GM19099 (cell line): ENCODE measurements at regions not wholly inside any gene's neighbourhood (a gene's known extent, or its start where the extent isn't known, plus 50 kb on each side); places are given as distances from the start of the nearest gene placed in this dataset.

Experiments used
- POLR2A ChIP-seq: IDR thresholded peaks from 3 replicates; pipeline ENCODE4 v1.6.1; 2011; ENCODE audit warnings: low read depth; ENCODE audit not compliant: insufficient read length; ENCODE audit errors: extremely low read depth

DNA sequence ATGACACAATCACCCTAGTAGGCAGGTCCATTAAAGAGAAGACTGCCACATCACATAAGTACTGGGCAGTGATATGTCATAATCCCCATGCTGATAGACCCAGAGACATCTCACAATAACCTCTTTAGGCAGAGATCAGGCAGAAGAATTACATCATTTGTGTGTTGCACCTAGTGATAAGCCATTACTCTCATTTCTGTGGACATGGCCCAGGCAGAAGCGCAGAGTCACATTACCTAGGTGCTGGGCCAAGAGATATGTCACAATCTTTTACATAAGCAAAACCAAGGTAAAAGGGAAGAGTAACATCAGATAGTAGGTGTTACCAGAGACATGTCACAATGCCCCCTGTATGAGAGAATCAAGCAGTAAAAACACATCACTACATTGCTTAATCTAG, 71.9 kb downstream of the ZNF726 start:
- no peak for TF ChIP-seq POLR2A

DNA sequence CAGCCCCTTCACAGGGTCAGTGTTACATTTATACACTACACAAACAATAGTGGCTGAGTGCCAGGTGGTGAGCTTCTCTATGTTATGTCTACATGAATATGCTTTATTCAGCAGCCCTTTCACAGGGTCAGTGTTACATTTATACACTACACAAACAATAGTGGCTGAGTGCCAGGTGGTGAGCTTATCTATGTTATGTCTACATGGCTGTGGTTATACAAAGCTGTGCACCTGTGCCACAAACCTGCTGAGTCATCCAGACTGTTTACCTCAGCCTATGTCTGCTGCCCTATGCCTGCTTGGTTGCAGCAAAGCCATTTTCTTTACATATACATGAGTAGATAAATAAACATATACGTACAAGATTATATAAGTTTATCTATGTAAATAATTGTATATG, 76.5 kb downstream of the ZNF726 start:
- TF ChIP-seq POLR2A, result no peak

DNA sequence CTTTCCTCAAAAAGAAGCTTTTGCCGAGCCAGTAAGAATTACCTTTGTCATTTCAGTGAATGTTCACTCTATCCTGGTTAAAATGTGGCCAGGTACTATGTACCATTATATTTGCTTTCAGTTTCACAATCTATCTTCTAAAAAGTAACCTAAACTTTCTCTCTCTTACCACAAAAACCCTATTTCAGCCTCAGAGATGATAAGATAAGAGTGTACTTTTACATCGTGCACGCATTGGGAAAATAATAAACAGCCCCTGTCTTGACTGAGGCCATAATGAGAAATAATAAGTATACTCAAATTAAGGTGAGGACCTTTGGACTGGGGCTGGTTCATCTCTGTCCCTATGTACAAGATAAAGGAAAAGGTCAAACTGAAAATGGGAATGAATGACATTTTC, 77.7 kb downstream of the ZNF726 start:
- no peak for TF ChIP-seq POLR2A

DNA sequence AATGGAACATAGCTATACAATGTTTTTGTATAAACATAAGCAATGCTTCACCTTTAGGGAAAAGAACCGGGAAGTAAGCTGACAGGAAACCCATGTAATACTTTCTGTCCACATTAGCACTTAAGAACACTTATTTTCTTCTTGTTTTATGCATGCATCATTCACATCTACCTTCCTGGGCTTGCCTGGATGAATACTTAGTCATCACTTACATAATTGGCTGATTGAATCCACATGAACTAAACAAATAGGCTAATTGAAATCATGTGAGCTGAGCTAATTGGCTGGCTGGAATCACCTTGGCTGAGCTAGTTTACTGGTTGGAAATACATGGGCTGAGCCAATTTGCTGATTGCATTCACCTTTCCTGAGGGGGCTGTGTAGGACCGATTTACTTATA, 78.8 kb downstream of the ZNF726 start:
- TF ChIP-seq POLR2A, result no peak

DNA sequence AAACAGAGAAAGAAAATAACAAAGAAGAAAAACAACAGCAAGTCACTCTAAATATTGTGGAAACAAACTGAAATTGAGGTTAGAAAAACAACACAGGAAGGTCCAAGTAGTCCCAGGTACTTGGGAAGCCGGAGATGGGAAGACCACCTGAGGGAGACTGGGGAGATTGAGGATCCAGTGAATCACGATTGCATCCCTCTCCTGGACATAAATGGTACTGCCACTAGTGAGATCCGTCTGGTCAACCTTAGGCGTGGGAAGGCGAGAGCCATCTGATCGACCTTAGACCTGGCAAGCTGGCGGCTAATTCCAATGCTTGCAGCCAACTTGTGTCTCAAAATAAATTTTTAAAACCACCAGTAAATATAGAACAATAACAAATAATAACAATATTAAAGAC, 81.9 kb downstream of the ZNF726 start:
- no peak for TF ChIP-seq POLR2A

GRCh38 chr19:23998568-23998967, 83.9 kb downstream of the ZNF726 start:
- TF ChIP-seq POLR2A, result no peak

- TF ChIP-seq POLR2A, result no peak
Measured at GRCh38 chr19:23999821-24000610, 85.3 kb downstream of the ZNF726 start.

GRCh38 chr19:24000656-24001055, 86.0 kb downstream of the ZNF726 start:
- TF ChIP-seq POLR2A, result no peak

DNA sequence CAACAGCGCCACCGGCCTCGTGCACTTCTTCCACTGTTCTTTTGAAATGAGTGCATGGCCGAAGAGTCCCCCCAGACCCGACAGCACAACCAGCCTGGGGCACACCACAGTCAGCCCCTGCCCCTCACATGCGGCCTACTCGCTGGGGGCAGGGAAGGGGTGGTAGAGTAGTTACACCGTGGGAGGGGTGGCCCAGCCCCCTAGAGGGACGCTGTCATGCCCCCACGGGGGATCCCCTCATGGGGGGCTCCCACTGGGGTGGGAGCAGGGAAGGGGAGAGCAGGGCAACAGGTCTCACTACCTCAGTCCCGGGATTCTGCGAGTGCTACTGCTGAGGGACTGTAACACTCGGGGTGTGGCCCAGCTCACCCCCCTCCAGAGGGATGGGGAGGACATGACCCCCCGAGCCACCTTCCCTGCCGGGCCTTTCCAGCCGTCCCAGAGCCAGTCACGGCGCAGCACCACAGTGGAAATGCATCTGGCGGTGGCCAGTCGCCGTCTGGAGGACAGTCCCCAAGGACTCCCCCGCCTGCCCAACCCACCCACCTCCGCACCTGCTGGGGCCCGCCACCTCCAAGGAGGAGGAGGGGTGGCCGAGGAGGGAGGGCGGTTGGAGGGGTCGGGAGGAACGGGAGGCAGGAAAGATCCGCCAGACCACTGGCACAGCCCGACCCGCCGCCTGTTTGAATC, 84.6 kb upstream of the ZNF254 start:
- TF ChIP-seq POLR2A, result no peak

GRCh38 chr19:24003537-24003936, 83.5 kb upstream of the ZNF254 start:
- TF ChIP-seq POLR2A, result no peak

- TF ChIP-seq POLR2A, result no peak
Measured at GRCh38 chr19:24004166-24004565, 82.8 kb upstream of the ZNF254 start.

- TF ChIP-seq POLR2A, result no peak
Measured at GRCh38 chr19:24029941-24030636, 56.9 kb upstream of the ZNF254 start.

- TF ChIP-seq POLR2A, result no peak
Measured at GRCh38 chr19:24032651-24033050, 54.3 kb upstream of the ZNF254 start.

DNA sequence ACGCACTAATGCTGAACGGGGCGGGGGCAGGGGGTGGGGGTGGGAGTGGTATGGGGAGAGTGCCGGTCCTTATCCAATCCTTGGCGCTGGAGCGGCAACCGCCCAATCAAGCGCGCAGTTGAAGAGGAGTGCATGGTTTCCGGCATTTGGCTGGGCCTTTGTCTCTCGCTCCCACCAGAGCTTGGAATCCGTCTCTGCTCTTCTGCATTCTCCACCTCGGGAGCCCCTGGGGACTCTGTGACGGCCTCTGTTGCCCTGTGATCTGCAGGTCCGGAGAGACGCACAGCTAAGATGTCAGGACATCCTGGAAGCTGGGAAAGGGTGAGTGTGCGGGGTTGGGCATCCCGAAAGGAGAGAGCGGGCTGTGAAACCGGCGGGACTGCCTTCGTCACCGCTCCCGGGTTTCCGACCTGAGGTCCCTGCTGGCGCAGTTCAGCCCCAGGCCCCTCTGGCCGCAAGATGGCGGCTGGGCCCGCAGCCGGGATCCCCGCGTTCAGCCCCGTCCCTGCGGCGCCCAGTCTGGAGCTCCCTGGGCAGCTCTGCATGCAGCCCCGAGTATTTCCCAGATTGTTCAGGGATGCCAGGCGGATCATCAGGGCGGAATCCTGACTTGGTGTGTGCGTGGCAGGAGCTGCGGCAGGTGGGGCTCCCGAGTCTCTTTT, 53.6 kb upstream of the ZNF254 start:
- peak; percentile 76 for TF ChIP-seq POLR2A

GRCh38 chr19:24033963-24034342, 53.0 kb upstream of the ZNF254 start:
- TF ChIP-seq POLR2A, result no peak
